ENCODE measurements at regions not wholly inside any gene's neighbourhood (a gene's known extent, or its start where the extent isn't known, plus 50 kb on each side); places are given as distances from the start of the nearest gene placed in this dataset.

- peak; percentile 22 for DNase-seq (ENCODE audit: low read depth, low spot score)
These were observed 663.7 kb upstream of the B3GAT1 start for GRCh38 chr11:135075740-135076139.

- DNase-seq (ENCODE audit: low read depth, low spot score), result no peak
These were observed 662.5 kb upstream of the B3GAT1 start for GRCh38 chr11:135074397-135074998.

GRCh38 chr11:135073870-135074269 is 661.8 kb upstream of the B3GAT1 start:
- no peak for DNase-seq (ENCODE audit: low read depth, low spot score)

- no peak for DNase-seq (ENCODE audit: low read depth, low spot score)
These were observed 661.3 kb upstream of the B3GAT1 start for GRCh38 chr11:135073381-135073780.

- DNase-seq (ENCODE audit: low read depth, low spot score), result no peak
These were observed 657.8 kb upstream of the B3GAT1 start for GRCh38 chr11:135069890-135070289.

- DNase-seq (ENCODE audit: low read depth, low spot score), result no peak
These were observed 657.0 kb upstream of the B3GAT1 start for GRCh38 chr11:135069063-135069462.

GRCh38 chr11:135062994-135063393 is 651.0 kb upstream of the B3GAT1 start:
- DNase-seq (ENCODE audit: low read depth, low spot score), result no peak

- no peak for DNase-seq (ENCODE audit: low read depth, low spot score)
These were observed 649.1 kb upstream of the B3GAT1 start for GRCh38 chr11:135061166-135061565.

GRCh38 chr11:135046986-135047385 is 634.9 kb upstream of the B3GAT1 start:
- no peak for DNase-seq (ENCODE audit: low read depth, low spot score)

- DNase-seq (ENCODE audit: low read depth, low spot score), result no peak
These were observed 634.5 kb upstream of the B3GAT1 start for GRCh38 chr11:135046556-135046955.

- DNase-seq (ENCODE audit: low read depth, low spot score), result no peak
These were observed 631.4 kb upstream of the B3GAT1 start for GRCh38 chr11:135043434-135043833.

- no peak for DNase-seq (ENCODE audit: low read depth, low spot score)
These were observed 625.8 kb upstream of the B3GAT1 start for GRCh38 chr11:135037828-135038227.

- no peak for DNase-seq (ENCODE audit: low read depth, low spot score)
These were observed 624.7 kb upstream of the B3GAT1 start for GRCh38 chr11:135036488-135037297.

- DNase-seq (ENCODE audit: low read depth, low spot score), result no peak
These were observed 623.2 kb upstream of the B3GAT1 start for GRCh38 chr11:135035282-135035681.

GRCh38 chr11:135033540-135033939 is 621.5 kb upstream of the B3GAT1 start:
- no peak for DNase-seq (ENCODE audit: low read depth, low spot score)

- no peak for DNase-seq (ENCODE audit: low read depth, low spot score)
These were observed 619.4 kb upstream of the B3GAT1 start for GRCh38 chr11:135031205-135031989.

- no peak for DNase-seq (ENCODE audit: low read depth, low spot score)
These were observed 615.4 kb upstream of the B3GAT1 start for GRCh38 chr11:135027461-135027860.

- no peak for DNase-seq (ENCODE audit: low read depth, low spot score)
These were observed 611.5 kb upstream of the B3GAT1 start for GRCh38 chr11:135023499-135023898.

- DNase-seq (ENCODE audit: low read depth, low spot score), result no peak
These were observed 610.4 kb upstream of the B3GAT1 start for GRCh38 chr11:135022454-135022853.

GRCh38 chr11:135019899-135020298 is 607.9 kb upstream of the B3GAT1 start:
- DNase-seq (ENCODE audit: low read depth, low spot score), result no peak

- DNase-seq (ENCODE audit: low read depth, low spot score), result no peak
These were observed 607.4 kb upstream of the B3GAT1 start for GRCh38 chr11:135019343-135019871.

- DNase-seq (ENCODE audit: low read depth, low spot score), result no peak
These were observed 605.3 kb upstream of the B3GAT1 start for GRCh38 chr11:135017296-135017695.

Measured in pulmonary artery endothelial cell (primary cell).